Natural killer cell (primary cell): ENCODE measurements at regions not wholly inside any gene's neighbourhood (a gene's known extent, or its start where the extent isn't known, plus 50 kb on each side); places are given as distances from the start of the nearest gene placed in this dataset.
"Not testable (repeated sequence)": the region's sequence is repeated elsewhere in the genome, so short reads cannot be mapped to it uniquely, and the experiment has no call there.

Source experiments
- ATAC-seq, 3 donors: fragments of 150-1000 bp in 2 of 3; fragments of 200-7000 bp in 1 of 3; cut with Tn5 transposase; 1 replicate in 1 of 3; 2 replicates in 2 of 3; pipeline ENCODE4 v1.10.0; 2021; ENCODE audit warnings: mild to moderate bottlenecking in 2 of 3, moderate library complexity in 2 of 3
- DNase-seq, 2 donors: peaks; one replicate each; pipeline versions ENCODE4 v3.0.0 to v3.0.0-alpha.2; 2013 to 2021; ENCODE audit warnings: mixed read lengths in 1 of 2
- H3K27ac ChIP-seq: one replicate; pipeline ENCODE4 v1.5.1; 2013; ENCODE audit warnings: mild to moderate bottlenecking, low read length
- H3K27me3 ChIP-seq: one replicate; pipeline ENCODE4 v1.6.1; 2013; ENCODE audit warnings: low read length; ENCODE audit not compliant: control insufficient read depth, insufficient read depth
- H3K36me3 ChIP-seq: one replicate; pipeline ENCODE4 v1.6.1; 2013; ENCODE audit warnings: low read length; ENCODE audit not compliant: control insufficient read depth, insufficient read depth
- H3K4me1 ChIP-seq: one replicate; pipeline ENCODE4 v1.6.1; 2013; ENCODE audit warnings: low read length; ENCODE audit not compliant: control insufficient read depth, insufficient read depth
- H3K4me3 ChIP-seq: one replicate; pipeline ENCODE4 v1.5.1; 2013; ENCODE audit warnings: low read length
- H3K9me3 ChIP-seq: one replicate; pipeline ENCODE4 v1.6.1; 2013; ENCODE audit warnings: low read length; ENCODE audit not compliant: control insufficient read depth, insufficient read depth
- H3K27ac Mint-ChIP-seq, 2 donors: one replicate each; pipeline ENCODE4 v1.8.0; 2022; ENCODE audit warnings: mild to moderate bottlenecking in 2 of 2, mixed read lengths in 2 of 2, moderate library complexity in 1 of 2
- H3K27me3 Mint-ChIP-seq, 2 donors: one replicate each; pipeline ENCODE4 v1.8.0; 2022; ENCODE audit warnings: low read depth in 2 of 2, mixed read lengths in 2 of 2
- H3K36me3 Mint-ChIP-seq: one replicate; pipeline ENCODE4 v1.8.0; 2022; ENCODE audit warnings: mixed read lengths
- H3K4me1 Mint-ChIP-seq, 2 donors: one replicate each; pipeline ENCODE4 v1.8.0; 2022; ENCODE audit warnings: mixed read lengths in 2 of 2
- H3K4me3 Mint-ChIP-seq: one replicate; pipeline ENCODE4 v1.8.0; 2022; ENCODE audit warnings: mild to moderate bottlenecking, moderate library complexity, mixed read lengths
- H3K9me3 Mint-ChIP-seq, 2 donors: one replicate each; pipeline ENCODE4 v1.8.0; 2022; ENCODE audit warnings: mixed read lengths in 2 of 2
- WGBS: methylation state at CpG from one replicate; pipeline ENCODE4 v1.1.7; 2013; ENCODE audit warnings: missing lambda C conversion rate; ENCODE audit not compliant: insufficient coverage; 5-methylcytosine and 5-hydroxymethylcytosine counted together
- intact Hi-C: fragments of 100-400 bp; cut with micrococcal nuclease; formaldehyde crosslinking; loops from one replicate; pipeline ENCODE4 v1.14.2; 2022
- TF ChIP-seq, protein P1 (sequence below): fragments of 200-600 bp; IDR thresholded peaks from one replicate; pipeline ENCODE4 v1.8.0; 2022; ENCODE audit warnings: antibody characterized with exemption

DNA sequence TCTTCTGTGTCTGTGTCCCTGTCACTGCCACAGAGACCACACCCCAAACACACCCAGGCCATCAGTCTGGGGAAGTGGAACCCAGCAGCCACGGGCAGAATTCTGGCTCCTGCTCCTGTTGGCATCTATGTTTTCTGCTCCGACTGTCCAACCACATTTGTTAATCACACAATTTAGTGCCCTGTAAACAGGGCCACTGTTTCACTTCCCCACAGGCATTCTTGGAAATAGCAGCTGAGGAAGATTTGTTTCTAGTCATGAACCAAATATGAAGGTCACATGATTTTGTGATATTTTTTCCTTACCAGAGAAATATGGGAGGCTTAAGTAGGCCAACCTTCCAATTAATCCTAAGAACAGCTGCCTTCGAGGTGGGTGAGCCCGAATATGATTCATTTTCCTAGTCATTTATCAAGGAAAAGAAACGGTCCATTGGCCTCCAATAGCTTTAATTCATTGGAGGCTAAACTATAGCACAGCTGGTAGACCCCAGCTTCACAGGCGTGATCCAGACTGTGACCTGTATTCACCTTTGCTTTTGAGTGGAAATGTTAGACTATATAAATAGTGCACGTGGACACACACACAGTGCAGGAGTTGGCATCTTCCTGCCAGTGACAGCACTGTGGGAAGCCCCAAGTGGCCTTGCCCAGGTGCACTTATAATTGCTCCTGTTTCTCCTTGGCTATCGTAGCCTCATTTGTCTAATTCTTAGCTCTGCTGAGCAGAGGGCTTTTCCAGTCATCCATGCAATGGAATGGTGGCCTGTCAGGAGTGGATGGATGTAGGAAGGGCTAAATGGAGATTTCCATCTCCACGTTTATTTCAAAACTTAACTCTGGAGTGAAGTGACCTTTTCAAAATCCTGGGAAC is 267.9 kb downstream of the LPIN1 start:
- Mint-ChIP-seq H3K4me1 (peaks cover 38 to 40% of the 10 kb centered on the region in 2 donors), H3K27me3 (peaks cover 88 to 91% of the 10 kb centered on the region in 2 donors), H3K9me3 (no peaks in the 10 kb centered on the region), H3K4me3 (no peak overlapping the region), H3K27ac (no peak overlapping the region), H3K36me3 (no peaks in the 10 kb centered on the region)
- H3K4me1 ChIP-seq = peaks cover 3% of the 10 kb centered on the region
- H3K27ac ChIP-seq = no peak overlapping the region
- 84% methylated on average over 9 of the region's 9 CpGs for WGBS
- ATAC-seq (no peak), DNase-seq (no peak)
- H3K36me3 ChIP-seq = no peaks in the 10 kb centered on the region
- no peak overlapping the region for H3K4me3 ChIP-seq
- H3K9me3 ChIP-seq = peaks cover 4% of the 10 kb centered on the region
- intact Hi-C loops = no loop called here
- TF ChIP-seq, protein P1, sequence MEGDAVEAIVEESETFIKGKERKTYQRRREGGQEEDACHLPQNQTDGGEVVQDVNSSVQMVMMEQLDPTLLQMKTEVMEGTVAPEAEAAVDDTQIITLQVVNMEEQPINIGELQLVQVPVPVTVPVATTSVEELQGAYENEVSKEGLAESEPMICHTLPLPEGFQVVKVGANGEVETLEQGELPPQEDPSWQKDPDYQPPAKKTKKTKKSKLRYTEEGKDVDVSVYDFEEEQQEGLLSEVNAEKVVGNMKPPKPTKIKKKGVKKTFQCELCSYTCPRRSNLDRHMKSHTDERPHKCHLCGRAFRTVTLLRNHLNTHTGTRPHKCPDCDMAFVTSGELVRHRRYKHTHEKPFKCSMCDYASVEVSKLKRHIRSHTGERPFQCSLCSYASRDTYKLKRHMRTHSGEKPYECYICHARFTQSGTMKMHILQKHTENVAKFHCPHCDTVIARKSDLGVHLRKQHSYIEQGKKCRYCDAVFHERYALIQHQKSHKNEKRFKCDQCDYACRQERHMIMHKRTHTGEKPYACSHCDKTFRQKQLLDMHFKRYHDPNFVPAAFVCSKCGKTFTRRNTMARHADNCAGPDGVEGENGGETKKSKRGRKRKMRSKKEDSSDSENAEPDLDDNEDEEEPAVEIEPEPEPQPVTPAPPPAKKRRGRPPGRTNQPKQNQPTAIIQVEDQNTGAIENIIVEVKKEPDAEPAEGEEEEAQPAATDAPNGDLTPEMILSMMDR = no peak
- H3K27me3 ChIP-seq = peaks cover 46% of the 10 kb centered on the region

DNA sequence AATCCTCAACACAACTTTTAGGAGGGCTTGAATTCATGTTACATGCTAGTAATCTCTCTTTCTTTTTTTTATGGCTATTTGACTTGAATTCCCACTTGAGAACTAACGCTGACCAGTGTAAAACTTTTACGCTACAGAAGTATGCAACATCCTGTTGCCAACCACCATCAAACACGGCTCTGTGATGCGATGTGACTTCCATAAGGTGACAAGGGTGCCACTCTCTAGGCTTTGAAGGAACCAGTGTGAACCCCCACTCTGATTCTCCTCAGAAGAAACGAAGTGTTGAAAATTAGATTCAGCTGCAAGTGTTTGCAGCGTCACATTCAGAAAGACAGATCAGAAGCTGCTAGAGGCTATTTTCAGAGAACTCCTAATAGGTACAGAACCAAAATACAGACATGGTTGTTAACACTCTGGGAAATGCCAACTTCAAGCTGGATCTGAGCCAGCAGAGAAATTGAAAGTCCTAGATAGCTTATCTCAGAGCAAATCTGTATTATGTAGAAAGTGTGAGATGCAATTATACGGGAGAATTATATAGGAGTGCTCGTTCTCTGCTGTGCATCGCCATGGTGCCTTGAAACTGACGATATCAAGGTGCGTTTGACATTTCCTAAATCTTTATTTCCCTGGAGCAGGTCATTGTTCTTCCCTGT is 271.2 kb downstream of the LPIN1 start:
- H3K36me3 Mint-ChIP-seq = peaks cover 24% of the 10 kb centered on the region
- TF ChIP-seq, protein P1 = no peak
- Histone ChIP-seq H3K27ac (no peak overlapping the region), H3K4me3 (no peak overlapping the region), H3K4me1 (peaks cover 3% of the 10 kb centered on the region), H3K9me3 (peaks cover 35% of the 10 kb centered on the region), H3K36me3 (no peaks in the 10 kb centered on the region), H3K27me3 (peaks cover 26% of the 10 kb centered on the region)
- peaks cover 26 to 33% of the 10 kb centered on the region in 2 donors for H3K4me1 Mint-ChIP-seq
- H3K4me3 Mint-ChIP-seq = peak overlapping the region; percentile 7
- 53% methylated on average over 11 of the region's 11 CpGs for WGBS
- H3K27me3 Mint-ChIP-seq = peaks cover 69 to 79% of the 10 kb centered on the region in 2 donors
- no peak overlapping the region for H3K27ac Mint-ChIP-seq
- DNase-seq (peak in 1 of 2 donors; percentile 20), ATAC-seq (peak; percentile 30 to 92 (median 58))
- intact Hi-C loops = no loop called here
- peaks cover 5 to 7% of the 10 kb centered on the region in 2 donors for H3K9me3 Mint-ChIP-seq

DNA sequence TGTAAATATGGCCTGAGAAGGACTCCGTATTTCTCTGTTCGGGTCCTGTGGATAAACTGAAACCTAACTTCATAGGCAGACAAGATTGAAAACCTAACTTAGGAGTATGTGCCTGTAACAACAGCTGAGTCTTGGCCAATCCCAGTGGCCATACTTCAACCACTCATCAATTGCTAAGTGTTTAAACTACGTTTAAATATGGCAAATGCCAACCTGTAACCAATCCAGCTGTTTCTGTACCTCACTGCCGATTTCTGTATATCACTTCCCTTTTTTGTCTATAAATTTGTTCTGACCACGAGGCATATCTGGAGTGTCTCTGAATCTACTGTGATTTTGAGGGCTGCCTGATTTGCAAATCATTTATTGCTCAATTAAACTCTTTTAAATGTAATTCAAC is 272.3 kb downstream of the LPIN1 start:
- peaks cover 23% of the 10 kb centered on the region for H3K27me3 ChIP-seq
- Mint-ChIP-seq H3K9me3 (peaks cover 5 to 13% of the 10 kb centered on the region in 2 donors), H3K27me3 (peaks cover 59 to 78% of the 10 kb centered on the region in 2 donors), H3K36me3 (peaks cover 27% of the 10 kb centered on the region), H3K4me1 (peaks cover 23 to 34% of the 10 kb centered on the region in 2 donors)
- DNase-seq, H3K4me1 ChIP-seq, H3K27ac ChIP-seq, ATAC-seq, H3K4me3 ChIP-seq, intact Hi-C loops, H3K27ac Mint-ChIP-seq, H3K4me3 Mint-ChIP-seq, H3K36me3 ChIP-seq: not testable (repeated sequence)
- peaks cover 35% of the 10 kb centered on the region for H3K9me3 ChIP-seq
- WGBS = 61% methylated on average over 5 of the region's 5 CpGs

DNA sequence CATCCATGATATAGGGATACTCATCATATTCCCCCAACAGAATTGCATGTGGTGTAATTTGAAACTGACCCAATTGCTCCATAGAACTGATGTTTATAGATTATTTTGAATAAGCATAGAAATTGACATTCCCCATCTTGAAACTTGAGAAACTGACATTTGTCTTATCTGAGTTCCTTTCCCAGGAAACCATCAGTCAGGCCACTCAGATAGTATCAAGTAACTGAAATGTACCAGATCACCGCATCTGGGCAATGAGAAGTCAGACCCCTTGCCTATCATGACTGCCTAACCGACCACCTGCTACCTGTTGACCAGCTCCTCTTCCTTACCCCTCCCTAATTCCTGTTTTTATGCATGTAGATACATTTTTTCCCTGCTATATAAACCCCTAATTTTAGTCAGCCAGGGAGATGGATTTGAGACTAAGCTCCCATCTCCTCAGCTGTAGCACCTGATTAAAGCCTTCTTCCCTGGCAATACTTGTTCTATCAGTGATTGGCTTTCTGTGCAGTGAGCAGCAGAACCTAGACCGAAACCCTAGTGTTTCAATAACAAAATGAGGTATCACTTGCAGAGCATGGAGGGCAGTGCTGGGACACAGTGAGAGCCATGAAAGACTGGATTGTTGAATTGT is 274.5 kb downstream of the LPIN1 start:
- intact Hi-C loops = no loop called here
- H3K27me3 ChIP-seq = peaks cover 20% of the 10 kb centered on the region
- Mint-ChIP-seq H3K9me3 (peaks cover 5 to 13% of the 10 kb centered on the region in 2 donors), H3K27me3 (peaks cover 50 to 71% of the 10 kb centered on the region in 2 donors), H3K27ac (no peak overlapping the region), H3K4me3 (no peak overlapping the region), H3K36me3 (peaks cover 27% of the 10 kb centered on the region), H3K4me1 (peaks cover 23 to 34% of the 10 kb centered on the region in 2 donors)
- TF ChIP-seq, protein P1 = no peak
- DNase-seq (no peak), ATAC-seq (no peak)
- no peak overlapping the region for H3K4me3 ChIP-seq
- no peak overlapping the region for H3K27ac ChIP-seq
- peaks cover 35% of the 10 kb centered on the region for H3K9me3 ChIP-seq
- WGBS = 97% methylated on average over 3 of the region's 3 CpGs
- peaks cover 3% of the 10 kb centered on the region for H3K4me1 ChIP-seq
- H3K36me3 ChIP-seq = no peaks in the 10 kb centered on the region

DNA sequence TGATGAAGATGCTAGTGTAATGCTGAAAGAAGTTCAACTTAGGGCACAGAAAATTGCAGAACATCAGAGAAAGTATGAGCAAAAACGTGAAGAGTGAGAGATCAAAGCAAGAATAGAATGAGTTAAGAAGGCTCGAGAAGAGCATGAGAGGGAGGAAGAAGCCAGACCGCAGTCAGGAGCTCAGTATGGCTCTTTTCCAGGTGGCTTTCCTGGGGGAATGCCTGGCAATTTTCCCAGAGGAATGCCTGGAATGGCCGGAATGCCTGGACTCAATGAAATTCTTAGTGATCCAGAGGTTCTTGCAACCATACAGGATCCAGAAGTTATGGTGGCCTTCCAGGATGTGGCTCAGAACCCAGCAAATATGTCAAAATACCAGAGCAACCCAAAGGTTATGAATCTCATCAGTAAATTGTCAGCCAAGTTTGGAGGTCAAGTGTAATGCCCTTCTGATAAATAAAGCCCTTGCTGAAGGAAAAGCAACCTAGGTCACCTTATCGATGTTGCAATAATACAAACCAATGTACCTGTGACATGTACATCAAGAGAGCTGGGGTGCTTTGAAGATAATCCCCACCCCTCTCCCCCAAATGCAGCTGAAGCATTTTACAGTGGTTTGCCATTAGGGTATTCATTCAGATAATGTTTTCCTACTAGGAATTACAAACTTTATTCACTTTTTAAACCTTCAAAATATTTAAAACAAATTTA is 277.9 kb downstream of the LPIN1 start:
- DNase-seq, ATAC-seq, H3K4me3 Mint-ChIP-seq, H3K4me1 ChIP-seq, H3K27ac Mint-ChIP-seq, H3K4me3 ChIP-seq, H3K27me3 ChIP-seq, intact Hi-C loops, H3K4me1 Mint-ChIP-seq, H3K36me3 ChIP-seq, H3K27ac ChIP-seq: not testable (repeated sequence)
- peaks cover 5 to 13% of the 10 kb centered on the region in 2 donors for H3K9me3 Mint-ChIP-seq
- H3K9me3 ChIP-seq = peaks cover 31% of the 10 kb centered on the region
- peaks cover 23 to 47% of the 10 kb centered on the region in 2 donors for H3K27me3 Mint-ChIP-seq
- 63% methylated on average over 4 of the region's 5 CpGs for WGBS
- H3K36me3 Mint-ChIP-seq = peaks cover 27% of the 10 kb centered on the region
